Endothelial cell of umbilical vein (primary cell): ENCODE measurements at regions not wholly inside any gene's neighbourhood (a gene's known extent, or its start where the extent isn't known, plus 50 kb on each side); places are given as distances from the start of the nearest gene placed in this dataset.

Source experiments
- BruUV-seq: library from RNA; stranded (reverse); fragments of 400-500 nt; replicated peaks from 2 replicates; lab custom pipeline; 2021; lab: Mats Ljungman, UMichigan
- CTCF ChIA-PET: fragments of 300-600, 350-600 bp; sonication (Branson Sonifier 250); formaldehyde crosslinking; loops from one replicate; lab custom pipeline; 2021; ENCODE audit warnings: antibody characterized with exemption, inconsistent platforms; lab: Charles Lee
- POLR2A ChIA-PET: fragments of 300-600, 350-600 bp; sonication (Branson Sonifier 250); formaldehyde crosslinking; loops from one replicate; lab custom pipeline; 2021; ENCODE audit warnings: antibody characterized with exemption, inconsistent platforms; lab: Charles Lee
- DNase-seq: peaks from one replicate; pipeline ENCODE4 v3.0.0-alpha.2; 2011; ENCODE audit warnings: low read depth, low spot score
- FAIRE-seq: peaks from 2 replicates; lab custom pipeline; 2011; peaks lifted over from hg19 to GRCh38; lab: Jason Lieb, UNC
- H2AFZ ChIP-seq: 2 replicates; pipeline ENCODE4 v1.6.0; 2012; ENCODE audit warnings: low read depth, low read length, control low read depth, inconsistent platforms
- H3K27ac ChIP-seq: 2 replicates; pipeline ENCODE4 v1.5.1; 2011; ENCODE audit warnings: low read depth, mild to moderate bottlenecking, control low read depth, low read length, moderate library complexity; ENCODE audit not compliant: insufficient read depth
- H3K27me3 ChIP-seq, 2 experiments: 2 replicates each; pipeline versions ENCODE4 v1.6.0 to v1.6.1; 2011; ENCODE audit warnings: low read length in 2 of 2, mixed read lengths in 1 of 2; ENCODE audit not compliant: control insufficient read depth in 2 of 2, insufficient read depth in 2 of 2
- H3K36me3 ChIP-seq, 2 experiments: 2 replicates in 1 of 2; 3 replicates in 1 of 2; pipeline ENCODE4 v1.5.1; 2011; ENCODE audit warnings: low read length in 2 of 2, mild to moderate bottlenecking in 1 of 2, moderate library complexity in 1 of 2; ENCODE audit not compliant: control insufficient read depth in 2 of 2, insufficient read depth in 2 of 2; ENCODE audit errors: extremely low read depth in 1 of 2
- H3K4me1 ChIP-seq: 3 replicates; pipeline ENCODE4 v1.5.1; 2011; ENCODE audit warnings: mild to moderate bottlenecking, low read length; ENCODE audit not compliant: control insufficient read depth, insufficient read depth; ENCODE audit errors: extremely low read depth
- H3K4me2 ChIP-seq: 2 replicates; pipeline ENCODE4 v1.6.1; 2011; ENCODE audit warnings: low read length, control low read depth, mixed read lengths; ENCODE audit not compliant: insufficient read depth
- H3K4me3 ChIP-seq, 3 experiments: fragments of 200-600 bp in 1 of 3; sonication (generic), shearing (Covaris generic) in 1 of 3; replicated peaks in 1 of 3; 2 replicates each; pipeline ENCODE4 v1.5.1; 2011 to 2016; ENCODE audit warnings: control low read depth in 3 of 3, low read length in 3 of 3, mild to moderate bottlenecking in 2 of 3, inconsistent platforms in 1 of 3, low read depth in 1 of 3, moderate library complexity in 1 of 3; ENCODE audit not compliant: insufficient read depth in 1 of 3
- H3K79me2 ChIP-seq: 2 replicates; pipeline ENCODE4 v1.6.0; 2012; ENCODE audit warnings: low read length, inconsistent platforms; ENCODE audit not compliant: control insufficient read depth, insufficient read depth
- H3K9ac ChIP-seq: replicated peaks from 2 replicates; pipeline ENCODE3; 2011; ENCODE audit warnings: low read length, control low read depth; ENCODE audit not compliant: insufficient read depth; ENCODE audit errors: extremely low read depth
- H3K9me1 ChIP-seq: replicated peaks from 3 replicates; pipeline ENCODE4 v1.6.0; 2011; ENCODE audit warnings: mild to moderate bottlenecking, low read length; ENCODE audit not compliant: control insufficient read depth, insufficient read depth; ENCODE audit errors: extremely low read depth
- H3K9me3 ChIP-seq: replicated peaks from 2 replicates; pipeline ENCODE4 v1.5.1; 2012; ENCODE audit warnings: low read length, inconsistent platforms; ENCODE audit not compliant: control insufficient read depth, insufficient read depth
- H4K20me1 ChIP-seq: replicated peaks from 2 replicates; pipeline ENCODE3; 2011; ENCODE audit warnings: mild to moderate bottlenecking, low read length; ENCODE audit not compliant: control insufficient read depth, insufficient read depth; ENCODE audit errors: extremely low read depth
- CTCF ChIP-seq, 2 donors: IDR thresholded peaks; 1 replicate in 1 of 2; 2 replicates in 1 of 2; pipeline ENCODE4 v1.5.1; 2011; ENCODE audit warnings: low read length in 2 of 2, mild to moderate bottlenecking in 2 of 2, moderate library complexity in 2 of 2, control low read depth in 1 of 2, inconsistent platforms in 1 of 2, low read depth in 1 of 2; ENCODE audit not compliant: insufficient read depth in 1 of 2; ENCODE audit errors: extremely low read depth in 1 of 2
- EZH2 ChIP-seq: IDR thresholded peaks from 2 replicates; pipeline ENCODE4 v1.6.1; 2012; ENCODE audit warnings: borderline replicate concordance, low read depth, mild to moderate bottlenecking, moderate library complexity, low read length, inconsistent platforms; ENCODE audit not compliant: severe bottlenecking
- FOS ChIP-seq: IDR thresholded peaks from 2 replicates; pipeline ENCODE4 v1.6.1; 2011; ENCODE audit warnings: mild to moderate bottlenecking, low read length, moderate library complexity, borderline replicate concordance; ENCODE audit not compliant: insufficient read depth
- GATA2 ChIP-seq: IDR thresholded peaks from 2 replicates; pipeline ENCODE4 v1.7.0; 2011; ENCODE audit warnings: low read depth, mild to moderate bottlenecking, moderate library complexity, mixed read lengths, low read length; ENCODE audit not compliant: insufficient read length, insufficient read depth
- JUN ChIP-seq: IDR thresholded peaks from 2 replicates; pipeline ENCODE4 v1.6.1; 2011; ENCODE audit warnings: borderline replicate concordance, low read depth; ENCODE audit not compliant: insufficient read length, insufficient read depth
- MAX ChIP-seq: IDR thresholded peaks from 2 replicates; pipeline ENCODE4 v1.6.1; 2011; ENCODE audit not compliant: insufficient read depth, insufficient read length
- MYC ChIP-seq: IDR thresholded peaks from one replicate; pipeline ENCODE4 v1.6.1; 2011; ENCODE audit warnings: mild to moderate bottlenecking, low read depth, low read length
- POLR2A ChIP-seq: IDR thresholded peaks from 2 replicates; pipeline ENCODE4 v1.6.1; 2012; ENCODE audit warnings: low read depth, mild to moderate bottlenecking, control low read depth, low read length
- POLR2AphosphoS5 ChIP-seq: IDR thresholded peaks from 2 replicates; pipeline ENCODE4 v1.6.1; 2012; ENCODE audit warnings: low read depth, mild to moderate bottlenecking, control low read depth, low read length, moderate library complexity; ENCODE audit not compliant: insufficient read depth
- dilution Hi-C: fragments of 300-500 bp; cut with MboI; formaldehyde crosslinking; loops from one replicate; pipeline ENCODE4 v1.15.0; 2019; ENCODE audit warnings: low sequenced_read_pairs; ENCODE audit not compliant: extremely low pct_ligation_motif_present
- intact Hi-C: fragments of 100-400 bp; cut with micrococcal nuclease; formaldehyde crosslinking; loops from one replicate; pipeline ENCODE4 v1.10.0; 2022

GRCh38 chr5:121688126-121688525 is 163.6 kb upstream of the FTMT start:
- no peaks in the 10 kb centered on the region for H3K36me3 ChIP-seq
- no peak overlapping the region for H3K27ac ChIP-seq
- H2AFZ ChIP-seq, result no peak overlapping the region
- no peaks in the 10 kb centered on the region for H3K9me3 ChIP-seq
- DNase-seq, result no peak
- no peak overlapping the region for H3K9ac ChIP-seq
- BruUV-seq, result no TSS peak
- no peaks in the 10 kb centered on the region for H3K79me2 ChIP-seq
- H3K9me1 ChIP-seq, result no peaks in the 10 kb centered on the region
- dilution Hi-C loops (no loop called here), intact Hi-C loops (no loop called here)
- TF ChIP-seq GATA2, result no peak
- TF ChIP-seq POLR2AphosphoS5, result no peak
- no peak for TF ChIP-seq MAX
- no peak for TF ChIP-seq POLR2A
- no peaks in the 10 kb centered on the region for H3K4me1 ChIP-seq
- no peaks in the 10 kb centered on the region for H4K20me1 ChIP-seq
- no peak overlapping the region for H3K4me2 ChIP-seq
- H3K27me3 ChIP-seq, result no peaks in the 10 kb centered on the region
- no peak overlapping the region for H3K4me3 ChIP-seq
- ChIA-PET POLR2A (no interaction called here), CTCF (no interaction called here)
- no peak for FAIRE-seq

- Histone ChIP-seq H4K20me1 (no peaks in the 10 kb centered on the region), H2AFZ (no peak overlapping the region), H3K4me2 (no peak overlapping the region), H3K4me3 (no peak overlapping the region), H3K27me3 (no peaks in the 10 kb centered on the region), H3K9ac (no peak overlapping the region), H3K27ac (no peak overlapping the region), H3K36me3 (no peaks in the 10 kb centered on the region), H3K79me2 (no peaks in the 10 kb centered on the region), H3K9me3 (no peaks in the 10 kb centered on the region), H3K4me1 (no peaks in the 10 kb centered on the region), H3K9me1 (no peaks in the 10 kb centered on the region)
- DNase-seq (no peak), FAIRE-seq (no peak)
- intact Hi-C loops (no loop called here), dilution Hi-C loops (no loop called here)
- ChIA-PET POLR2A (interaction anchor here (0.5 kb wide), 1 partner anchor 63 kb away, joined by 4 read pairs; no protein-coding TSS in a partner anchor), CTCF (no interaction called here)
- TF ChIP-seq GATA2 (no peak), POLR2AphosphoS5 (no peak), CTCF (IDR thresholded peaks at IDR 0.05; ENCODE audit: extremely low read depth in 1 of 2, insufficient read depth in 1 of 2, low read depth in 1 of 2, low read length in 2 of 2) (no peak), EZH2 (no peak), MAX (no peak), POLR2A (no peak), JUN (no peak), FOS (no peak), MYC (no peak)
- BruUV-seq, result no TSS peak
Observed at GRCh38 chr5:121688781-121689180, 162.9 kb upstream of the FTMT start.
